ENCODE measurements at regions not wholly inside any gene's neighbourhood (a gene's known extent, or its start where the extent isn't known, plus 50 kb on each side); places are given as distances from the start of the nearest gene placed in this dataset.
"Not testable (repeated sequence)": the region's sequence is repeated elsewhere in the genome, so short reads cannot be mapped to it uniquely, and the experiment has no call there.

- DNase-seq = no peak
Observed at GRCh38 chr12:84272324-84272723, 640.3 kb downstream of the SLC6A15 start.

- DNase-seq = no peak
Observed at GRCh38 chr12:84270470-84271140, 642.0 kb downstream of the SLC6A15 start.

GRCh38 chr12:84247931-84248330 is 664.7 kb downstream of the SLC6A15 start:
- DNase-seq = no peak

- DNase-seq = no peak
Observed at GRCh38 chr12:84243686-84244085, 668.9 kb downstream of the SLC6A15 start.

GRCh38 chr12:84222841-84223240 is 689.8 kb downstream of the SLC6A15 start:
- DNase-seq = peak; percentile 13

- DNase-seq = no peak
Observed at GRCh38 chr12:84218406-84218805, 694.2 kb downstream of the SLC6A15 start.

GRCh38 chr12:84201976-84202375 is 710.6 kb downstream of the SLC6A15 start:
- no peak for DNase-seq

GRCh38 chr12:84198294-84198946 is 714.2 kb downstream of the SLC6A15 start:
- no peak for DNase-seq

GRCh38 chr12:84191779-84192178 is 720.8 kb downstream of the SLC6A15 start:
- DNase-seq = no peak

- DNase-seq = no peak
Observed at GRCh38 chr12:84186433-84186832, 726.2 kb downstream of the SLC6A15 start.

- no peak for DNase-seq
Observed at GRCh38 chr12:84183576-84183975, 729.0 kb downstream of the SLC6A15 start.

- DNase-seq = no peak
Observed at GRCh38 chr12:84174115-84174514, 738.5 kb downstream of the SLC6A15 start.

GRCh38 chr12:84172823-84173424 is 739.7 kb downstream of the SLC6A15 start:
- DNase-seq = no peak

GRCh38 chr12:84166812-84167211 is 745.8 kb downstream of the SLC6A15 start:
- DNase-seq = no peak

- DNase-seq = no peak
Observed at GRCh38 chr12:84165998-84166571, 746.5 kb downstream of the SLC6A15 start.

GRCh38 chr12:84161296-84161695 is 751.3 kb downstream of the SLC6A15 start:
- DNase-seq = no peak

- no peak for DNase-seq
Observed at GRCh38 chr12:84159260-84159659, 753.3 kb downstream of the SLC6A15 start.

GRCh38 chr12:84157170-84157569 is 755.4 kb downstream of the SLC6A15 start:
- DNase-seq = no peak

GRCh38 chr12:84154991-84155930 is 757.3 kb downstream of the SLC6A15 start:
- DNase-seq = not testable (repeated sequence)

- DNase-seq = not testable (repeated sequence)
Observed at GRCh38 chr12:84154439-84154990, 758.1 kb downstream of the SLC6A15 start.

- DNase-seq = no peak
Observed at GRCh38 chr12:84150201-84150600, 762.4 kb downstream of the SLC6A15 start.
